NCI-H1105 (cell line): ENCODE measurements at regions not wholly inside any gene's neighbourhood (a gene's known extent, or its start where the extent isn't known, plus 50 kb on each side); places are given as distances from the start of the nearest gene placed in this dataset.

ENCODE experiments used
- DNase-seq: peaks from one replicate; lab custom pipeline; 2025; lab: John Stamatoyannopoulos, UW

GRCh38 chr5:17761326-17761725, 127.1 kb downstream of the TAF11L14 start:
- DNase-seq = no peak

- no peak for DNase-seq
These were observed 129.0 kb downstream of the TAF11L14 start for GRCh38 chr5:17763301-17763700.

GRCh38 chr5:17766031-17766430, 131.8 kb downstream of the TAF11L14 start:
- no peak for DNase-seq

- no peak for DNase-seq
These were observed 135.0 kb downstream of the TAF11L14 start for GRCh38 chr5:17769277-17769676.

- DNase-seq = no peak
These were observed 138.0 kb downstream of the TAF11L14 start for GRCh38 chr5:17772232-17772631.

- DNase-seq = no peak
These were observed 151.5 kb downstream of the TAF11L14 start for GRCh38 chr5:17785774-17786173.

GRCh38 chr5:17788351-17788750, 154.1 kb downstream of the TAF11L14 start:
- no peak for DNase-seq

- no peak for DNase-seq
These were observed 159.9 kb downstream of the TAF11L14 start for GRCh38 chr5:17794201-17794600.

GRCh38 chr5:17794815-17795214, 160.6 kb downstream of the TAF11L14 start:
- no peak for DNase-seq

- no peak for DNase-seq
These were observed 161.9 kb downstream of the TAF11L14 start for GRCh38 chr5:17796142-17796541.

- DNase-seq = no peak
These were observed 162.6 kb downstream of the TAF11L14 start for GRCh38 chr5:17796757-17797396.

GRCh38 chr5:17799521-17799920, 165.3 kb downstream of the TAF11L14 start:
- no peak for DNase-seq

GRCh38 chr5:17801595-17801994, 167.3 kb downstream of the TAF11L14 start:
- no peak for DNase-seq

GRCh38 chr5:17802256-17802655, 168.0 kb downstream of the TAF11L14 start:
- no peak for DNase-seq

- DNase-seq = no peak
These were observed 169.7 kb downstream of the TAF11L14 start for GRCh38 chr5:17803971-17804370.

GRCh38 chr5:17805227-17805825, 171.1 kb downstream of the TAF11L14 start:
- DNase-seq = no peak

- DNase-seq = no peak
These were observed 172.7 kb downstream of the TAF11L14 start for GRCh38 chr5:17806818-17807468.

- DNase-seq = no peak
These were observed 174.3 kb downstream of the TAF11L14 start for GRCh38 chr5:17808566-17808965.

- no peak for DNase-seq
These were observed 176.5 kb downstream of the TAF11L14 start for GRCh38 chr5:17810734-17811133.

- no peak for DNase-seq
These were observed 179.0 kb downstream of the TAF11L14 start for GRCh38 chr5:17813214-17813613.

GRCh38 chr5:17816505-17816904, 182.2 kb downstream of the TAF11L14 start:
- no peak for DNase-seq

GRCh38 chr5:17816944-17817343, 182.7 kb downstream of the TAF11L14 start:
- DNase-seq = no peak

- no peak for DNase-seq
These were observed 183.7 kb downstream of the TAF11L14 start for GRCh38 chr5:17817990-17818389.

GRCh38 chr5:17819783-17820182, 185.5 kb downstream of the TAF11L14 start:
- no peak for DNase-seq
